GM19397 (cell line): ENCODE measurements at regions not wholly inside any gene's neighbourhood (a gene's known extent, or its start where the extent isn't known, plus 50 kb on each side); places are given as distances from the start of the nearest gene placed in this dataset.

Experiments used
- ATAC-seq: cut with Tn5 transposase; IDR thresholded peaks from one replicate; pipeline ENCODE4 v1.9.1; 2021; ENCODE audit warnings: mild to moderate bottlenecking, moderate library complexity; ENCODE audit not compliant: unreplicated experiment

- no peak for ATAC-seq
These were observed 808.3 kb downstream of the VGLL3 start for GRCh38 chr3:86182606-86183005.

GRCh38 chr3:86180696-86181095, 810.3 kb downstream of the VGLL3 start:
- no peak for ATAC-seq

GRCh38 chr3:86178095-86178494, 812.9 kb downstream of the VGLL3 start:
- no peak for ATAC-seq

- ATAC-seq: no peak
These were observed 814.5 kb downstream of the VGLL3 start for GRCh38 chr3:86176445-86176784.

- ATAC-seq: no peak
These were observed 815.1 kb downstream of the VGLL3 start for GRCh38 chr3:86175593-86176444.

GRCh38 chr3:86175051-86175536, 815.9 kb downstream of the VGLL3 start:
- no peak for ATAC-seq

GRCh38 chr3:86173401-86173800, 817.5 kb downstream of the VGLL3 start:
- ATAC-seq: no peak

GRCh38 chr3:86168512-86168911, 822.4 kb downstream of the VGLL3 start:
- ATAC-seq: no peak

- ATAC-seq: no peak
These were observed 828.4 kb downstream of the VGLL3 start for GRCh38 chr3:86162521-86162920.

- no peak for ATAC-seq
These were observed 829.5 kb downstream of the VGLL3 start for GRCh38 chr3:86161493-86161892.

GRCh38 chr3:86152620-86153019, 838.3 kb downstream of the VGLL3 start:
- ATAC-seq: no peak

- ATAC-seq: no peak
These were observed 841.9 kb downstream of the VGLL3 start for GRCh38 chr3:86149054-86149453.

- no peak for ATAC-seq
These were observed 843.8 kb downstream of the VGLL3 start for GRCh38 chr3:86147119-86147518.

GRCh38 chr3:86126552-86126951, 864.4 kb downstream of the VGLL3 start:
- no peak for ATAC-seq
